NCI-H748 (cell line): ENCODE measurements at regions not wholly inside any gene's neighbourhood (a gene's known extent, or its start where the extent isn't known, plus 50 kb on each side); places are given as distances from the start of the nearest gene placed in this dataset.

Experiments
- DNase-seq: peaks from one replicate; lab custom pipeline; 2025; ENCODE audit not compliant: unreplicated experiment; lab: John Stamatoyannopoulos, UW

DNA sequence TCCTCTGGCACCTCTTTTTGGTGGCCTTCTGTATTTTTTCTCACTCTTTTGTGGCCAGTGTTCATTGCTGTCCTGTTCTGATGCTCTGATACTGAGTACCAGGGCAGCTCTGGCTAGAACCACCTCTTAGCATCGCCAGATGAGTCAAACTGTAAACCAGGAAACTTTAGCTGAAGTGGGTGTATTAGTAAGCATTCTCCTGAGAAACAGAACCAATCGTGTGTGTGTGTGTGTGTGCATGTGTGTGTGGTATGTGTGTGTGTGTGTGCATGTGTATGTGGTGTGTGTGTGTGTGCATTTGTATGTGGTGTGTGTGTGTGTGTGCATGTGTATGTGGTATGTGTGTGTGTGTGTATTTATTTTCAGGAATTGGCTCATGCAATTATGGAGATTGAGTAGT lies 166.3 kb upstream of the SKOR2 start:
- DNase-seq, result no peak

DNA sequence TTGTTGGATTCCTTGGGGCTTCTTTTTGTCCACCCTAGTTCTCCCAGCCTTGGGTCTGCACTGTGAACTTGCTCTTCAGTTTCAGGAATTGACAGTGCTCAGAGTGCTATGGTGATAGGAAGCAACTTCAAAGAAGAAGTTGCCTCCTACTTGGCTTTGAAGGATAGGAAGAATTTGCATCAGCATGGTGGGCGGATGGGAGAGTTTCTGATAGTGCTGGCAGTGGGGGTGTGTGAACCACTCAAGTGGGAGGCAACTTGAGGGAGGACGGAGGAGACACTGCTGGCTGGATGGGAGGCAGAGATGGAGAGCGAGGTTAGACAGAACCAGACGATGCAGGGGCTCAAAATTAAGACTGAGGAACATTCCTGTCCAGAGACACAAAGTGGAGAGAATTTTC lies 164.4 kb upstream of the SKOR2 start:
- DNase-seq, result no peak

DNA sequence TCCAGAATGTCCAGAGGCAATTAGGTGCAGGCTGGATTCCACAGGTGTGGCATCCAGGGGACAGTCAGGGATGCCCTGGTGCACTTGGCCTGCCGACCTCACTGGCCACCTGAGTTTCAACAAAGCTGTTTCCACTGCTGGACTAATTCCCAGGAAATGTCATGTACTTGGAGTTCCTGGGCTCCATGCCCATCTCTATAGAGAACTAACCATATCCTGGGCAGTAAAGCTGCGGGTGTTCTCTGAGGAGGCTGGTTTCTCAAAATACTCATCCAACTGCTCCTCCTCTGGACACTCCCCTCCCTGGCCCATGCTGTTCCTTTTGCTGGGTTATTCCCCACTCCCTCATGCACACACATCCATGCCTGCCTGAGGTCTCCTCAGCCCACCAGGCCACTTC lies 161.9 kb upstream of the SKOR2 start:
- DNase-seq, result no peak

DNA sequence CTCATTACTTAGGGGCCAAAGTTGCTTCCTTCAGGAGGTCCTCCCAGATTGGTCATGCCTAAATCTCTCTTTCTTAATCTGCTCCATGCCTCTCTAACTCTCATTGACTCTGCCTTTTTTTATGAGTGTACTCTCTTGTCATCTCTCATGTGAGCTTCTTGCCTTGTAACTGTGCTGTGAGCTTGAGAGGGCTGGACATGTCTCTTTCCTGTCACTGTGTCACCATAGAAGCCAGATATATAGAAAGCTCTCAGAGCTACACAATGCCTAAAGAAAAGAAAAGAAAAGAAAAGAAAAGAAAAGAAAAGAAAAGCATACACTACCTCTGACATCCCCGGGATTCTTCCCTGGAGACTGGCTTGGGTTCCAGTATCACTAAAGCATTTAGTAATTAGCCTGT lies 161.5 kb upstream of the SKOR2 start:
- DNase-seq, result no peak

DNA sequence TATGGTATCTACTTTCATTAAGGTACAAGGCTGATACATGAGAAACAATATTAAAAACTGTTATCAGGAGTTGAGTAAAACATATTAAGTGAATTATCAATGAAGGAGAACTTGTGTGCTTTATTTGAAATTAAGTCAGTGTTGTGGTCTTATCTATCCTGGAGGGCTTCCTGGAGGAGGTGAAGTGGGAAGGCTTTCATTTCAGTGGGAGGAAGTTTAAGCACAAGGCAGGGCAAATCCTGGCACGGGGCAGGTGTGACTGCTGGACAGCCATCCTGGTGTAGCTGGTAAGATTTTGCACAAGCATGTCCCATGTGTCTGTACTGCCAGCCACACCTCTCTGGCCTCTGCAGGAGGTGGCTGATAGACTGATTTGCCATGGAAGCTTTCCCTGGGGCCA lies 159.7 kb upstream of the SKOR2 start:
- DNase-seq, result no peak

DNA sequence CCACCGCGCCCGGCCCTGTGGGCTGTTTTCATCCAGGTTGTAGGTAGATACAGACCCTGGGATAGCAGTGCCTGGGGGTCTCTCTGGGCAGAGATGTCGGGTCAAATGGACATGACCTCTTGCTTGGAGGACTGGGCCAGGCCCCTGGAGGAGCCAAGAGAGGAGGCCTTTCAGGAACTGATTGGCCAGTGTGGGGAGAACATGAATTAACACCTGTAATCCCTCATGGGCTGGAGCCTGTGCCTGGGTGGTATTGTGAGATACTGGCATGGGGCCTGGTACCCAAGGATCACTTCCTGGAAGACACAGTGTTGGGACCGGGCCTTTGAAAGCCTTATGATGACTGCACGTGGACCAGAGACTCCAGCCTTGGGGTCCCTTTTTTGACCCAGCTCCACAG lies 158.7 kb upstream of the SKOR2 start:
- DNase-seq, result no peak

DNA sequence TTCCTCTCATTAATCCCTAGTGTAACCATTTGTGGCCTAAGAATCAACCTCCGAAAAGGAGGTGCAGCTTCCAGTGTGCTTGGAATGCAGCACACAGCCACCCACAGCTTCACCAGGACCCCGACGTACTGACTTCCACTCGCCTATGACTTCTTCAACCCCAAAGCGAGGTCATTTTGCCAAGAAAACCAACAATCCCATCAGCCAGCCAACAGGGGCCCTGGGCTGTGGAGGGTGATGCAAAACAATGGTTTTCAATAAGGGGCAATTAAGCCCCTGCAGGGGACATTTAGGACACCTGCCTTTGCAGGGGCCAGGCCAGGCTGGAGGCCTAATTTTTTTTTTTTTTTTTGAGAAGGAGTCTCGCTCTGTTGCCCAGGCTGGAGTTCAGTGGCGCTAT lies 158.1 kb upstream of the SKOR2 start:
- DNase-seq, result no peak

DNA sequence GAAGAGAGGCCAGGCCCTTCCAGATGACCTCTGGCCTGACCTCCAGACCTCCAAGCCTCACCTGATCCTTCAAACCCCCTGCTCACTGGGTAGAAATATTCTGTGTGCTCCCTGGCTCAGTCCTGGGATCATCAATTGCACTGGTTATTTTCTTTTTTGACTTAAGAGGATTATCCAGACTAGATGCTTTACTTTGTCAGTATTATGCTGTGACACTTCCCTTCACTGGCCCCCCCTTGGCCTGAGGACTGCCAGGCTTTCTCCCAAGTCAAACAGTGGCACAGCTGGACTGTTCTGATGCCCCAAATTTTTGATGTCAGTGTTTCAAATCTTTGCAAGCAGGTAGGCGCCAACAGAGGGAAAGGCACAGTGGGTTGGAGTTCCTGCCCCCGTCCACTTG lies 156.3 kb upstream of the SKOR2 start:
- DNase-seq, result no peak

DNA sequence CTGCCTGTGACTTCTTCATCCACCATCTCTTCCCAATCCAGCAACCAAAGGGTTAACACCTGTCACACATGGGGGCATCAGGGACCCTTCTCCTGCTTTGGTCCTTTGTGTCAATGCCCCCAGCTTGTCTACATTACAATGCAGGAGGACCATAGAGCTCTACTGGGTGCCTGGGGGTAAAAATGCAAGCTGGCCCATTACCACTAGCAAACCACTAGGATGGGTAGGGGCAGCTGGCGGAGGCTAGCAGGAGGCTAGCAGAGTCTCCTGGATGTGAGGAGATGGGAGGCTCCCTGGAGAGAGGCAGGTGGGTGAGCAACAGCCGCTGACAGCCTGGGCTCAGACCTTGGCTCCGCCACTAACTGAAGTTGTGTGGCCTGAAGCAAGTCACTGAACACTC lies 153.4 kb upstream of the SKOR2 start:
- no peak for DNase-seq

DNA sequence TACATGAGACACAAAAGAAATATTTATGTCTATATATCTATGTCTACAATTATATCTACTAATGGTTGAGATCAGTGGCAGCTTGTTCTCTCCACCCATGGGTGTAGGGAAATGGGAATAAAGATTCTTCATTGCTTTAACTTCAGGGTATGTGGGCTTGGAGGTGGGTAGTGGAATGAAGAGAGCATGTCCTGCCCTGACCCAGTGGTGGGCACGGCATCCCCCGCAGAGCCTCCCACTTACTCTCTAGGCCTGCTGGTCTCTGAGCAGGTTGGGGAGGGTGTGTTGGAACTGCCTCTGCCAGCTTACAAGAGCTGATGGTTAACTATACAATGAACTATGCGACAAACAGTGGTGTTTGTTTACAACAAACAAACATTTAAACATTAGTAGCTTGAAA lies 152.5 kb upstream of the SKOR2 start:
- no peak for DNase-seq

DNA sequence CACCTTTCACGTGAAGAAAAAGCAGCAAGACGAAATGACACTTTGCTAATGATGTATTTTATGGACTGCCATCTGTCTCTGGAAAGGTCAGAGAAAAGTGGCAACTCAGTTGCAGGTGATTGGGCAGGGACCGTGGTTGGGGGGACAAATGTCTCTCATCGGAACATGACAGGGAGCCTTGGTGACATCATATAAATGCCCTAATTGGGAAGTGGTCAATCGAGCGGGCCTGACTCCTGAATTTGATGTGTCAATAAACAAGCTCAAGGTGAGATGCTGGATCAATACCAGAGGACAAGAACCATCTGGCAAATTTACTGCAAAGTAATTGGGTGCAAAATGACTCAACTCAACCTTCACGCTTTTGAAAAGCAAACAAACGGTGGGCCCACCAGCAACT lies 151.9 kb upstream of the SKOR2 start:
- peak; percentile 80 for DNase-seq

DNA sequence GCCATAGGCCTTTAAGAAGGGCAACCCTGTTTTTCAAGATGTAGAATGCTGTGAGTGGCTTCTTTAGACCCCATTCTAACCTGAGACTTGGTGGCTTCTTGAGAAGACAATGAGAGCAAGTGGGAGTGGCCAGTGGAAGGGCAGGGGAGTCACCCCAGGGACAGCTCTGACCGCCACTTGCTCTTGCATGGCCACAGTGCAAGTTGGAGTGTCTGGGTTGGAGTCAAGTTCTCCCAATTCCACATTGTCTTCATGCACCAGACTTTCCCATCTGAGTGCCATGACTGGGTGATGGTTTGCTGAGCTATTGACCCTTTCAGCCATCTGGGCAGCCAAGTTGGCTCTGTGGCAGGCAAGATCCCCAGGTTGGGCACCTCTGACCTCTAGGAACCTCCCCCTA lies 148.0 kb upstream of the SKOR2 start:
- DNase-seq, result no peak

DNA sequence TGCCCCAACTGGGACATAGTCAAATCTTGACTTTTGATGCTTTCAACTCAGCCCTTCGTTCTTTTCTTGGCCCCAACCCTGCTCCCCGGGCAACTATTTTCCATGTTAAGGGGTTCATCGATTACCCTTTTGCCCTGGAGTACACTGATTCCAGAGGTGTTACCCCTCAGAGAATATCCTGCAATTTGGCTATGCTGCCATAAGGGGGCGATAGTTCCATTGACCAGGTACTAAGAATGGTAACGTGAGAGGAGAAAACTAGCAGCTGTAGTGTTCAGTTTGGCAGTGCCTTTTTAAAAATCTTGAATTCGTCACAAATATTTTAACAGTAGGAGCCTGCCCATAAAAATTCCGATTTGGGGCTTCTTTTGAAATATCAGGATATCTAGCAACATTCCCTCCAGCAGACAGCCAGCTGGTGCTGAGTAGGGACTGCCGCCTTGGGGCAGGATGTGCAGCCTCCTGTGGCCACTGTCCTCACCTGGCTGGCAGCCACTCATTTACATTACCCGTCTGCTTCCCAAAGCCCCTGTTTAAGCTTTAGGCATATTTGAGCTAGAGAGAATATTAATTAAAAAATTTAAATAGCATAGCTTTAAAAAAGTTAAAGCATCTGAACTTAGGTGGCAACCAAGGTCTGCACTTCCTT lies 146.3 kb upstream of the SKOR2 start:
- peak; percentile 45 for DNase-seq

DNA sequence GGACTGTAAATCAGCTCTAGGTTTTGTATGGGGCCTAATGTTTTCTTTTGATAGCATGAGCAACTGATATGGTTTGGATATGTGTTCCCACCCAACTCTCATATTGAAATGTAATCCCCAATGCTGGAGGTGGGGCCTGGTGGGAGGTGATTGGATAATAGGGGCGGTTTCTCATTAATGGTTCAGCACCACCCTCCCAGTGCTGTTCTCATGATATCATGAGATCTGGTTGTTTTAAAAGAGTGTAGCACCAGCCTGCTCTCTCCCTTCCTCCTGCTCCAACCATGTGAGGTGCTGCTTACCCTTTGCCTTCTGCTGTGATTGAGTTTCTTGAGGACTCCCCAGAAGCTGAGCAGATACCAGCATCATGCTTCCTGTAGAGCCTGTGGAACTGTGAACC lies 140.2 kb upstream of the SKOR2 start:
- no peak for DNase-seq

DNA sequence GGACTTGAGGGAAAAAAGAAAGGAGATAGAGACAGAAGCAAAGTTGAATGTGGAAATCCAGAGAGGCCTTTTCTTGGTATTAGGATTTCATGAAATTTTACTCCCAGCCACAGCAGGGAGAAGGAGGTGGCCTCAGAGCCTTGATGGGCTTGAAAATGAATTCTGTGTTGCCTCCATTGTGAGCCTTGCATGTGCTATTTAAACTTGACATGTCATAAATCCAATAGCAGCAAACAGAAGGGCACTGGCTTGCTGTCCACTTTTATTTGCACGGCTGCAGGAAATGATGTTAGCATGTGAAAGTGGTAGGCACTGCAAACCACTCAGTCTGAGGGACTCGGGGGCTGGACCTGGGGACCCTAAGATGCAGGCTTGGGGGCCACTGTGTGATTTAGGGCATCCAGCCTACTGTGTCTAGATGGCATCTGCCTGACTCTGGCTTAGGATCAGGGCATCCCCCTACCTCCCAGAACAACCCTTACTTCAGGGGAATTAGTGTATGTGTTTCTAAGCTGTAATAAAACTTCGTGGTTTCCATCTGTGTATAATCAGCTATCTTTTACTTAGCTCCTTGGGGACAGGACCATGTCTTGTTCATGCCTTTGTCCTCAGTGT lies 139.1 kb upstream of the SKOR2 start:
- DNase-seq, result no peak

DNA sequence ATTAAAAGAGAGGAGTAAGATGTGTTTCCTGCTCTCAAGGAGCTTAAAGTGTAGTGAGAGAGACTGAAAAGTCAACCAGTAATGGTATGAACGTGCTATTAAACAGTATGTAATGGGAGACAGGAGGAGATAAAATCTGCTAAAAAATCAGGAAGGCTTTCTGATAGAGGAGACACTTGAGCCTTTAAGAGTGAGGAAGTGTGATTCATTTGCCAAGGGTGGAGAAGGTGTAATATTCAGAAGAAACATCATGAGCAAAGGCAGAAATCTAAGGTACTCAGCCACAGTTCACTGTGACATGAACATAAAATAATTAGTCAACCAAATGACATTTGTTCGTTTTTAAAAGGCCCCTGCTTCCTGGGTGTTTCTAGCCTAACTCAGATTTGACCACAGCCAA lies 137.8 kb upstream of the SKOR2 start:
- no peak for DNase-seq

DNA sequence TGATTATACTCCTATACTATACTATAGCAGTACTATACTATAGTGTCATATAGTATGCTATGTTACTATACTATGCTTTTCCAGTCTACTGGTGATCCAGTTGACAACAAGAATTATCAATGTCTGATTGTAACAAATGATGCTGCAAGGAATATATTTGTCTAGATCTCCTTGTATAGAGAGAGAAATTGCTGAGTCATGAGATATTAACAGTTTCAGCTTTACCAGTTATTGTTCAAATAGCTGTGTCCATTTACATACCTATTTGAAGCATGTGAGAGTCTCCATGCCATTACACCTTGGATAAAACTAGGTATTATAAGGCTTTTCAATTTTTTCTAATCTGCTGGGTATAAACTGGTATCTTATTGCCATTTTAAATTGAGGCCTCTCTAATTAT lies 136.4 kb upstream of the SKOR2 start:
- no peak for DNase-seq

DNA sequence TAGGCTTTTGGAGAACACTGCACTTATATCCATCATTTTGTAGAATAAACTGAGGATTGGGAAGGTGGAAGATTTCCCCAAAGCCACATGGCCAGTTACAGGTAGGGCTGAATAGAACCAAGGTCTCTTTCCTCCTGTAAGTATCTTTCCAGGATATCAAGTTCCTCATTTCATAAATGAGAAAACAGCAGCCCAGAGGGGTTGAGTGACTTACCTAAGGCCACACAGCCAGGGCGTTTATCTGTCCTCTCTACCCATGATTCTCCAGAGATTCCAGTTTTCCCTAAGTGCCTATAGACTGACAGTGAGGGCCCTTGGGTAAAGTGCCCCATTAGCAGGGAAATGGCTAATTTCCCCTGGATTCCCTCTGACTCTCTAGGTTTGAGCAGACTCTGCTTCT lies 132.3 kb upstream of the SKOR2 start:
- no peak for DNase-seq

DNA sequence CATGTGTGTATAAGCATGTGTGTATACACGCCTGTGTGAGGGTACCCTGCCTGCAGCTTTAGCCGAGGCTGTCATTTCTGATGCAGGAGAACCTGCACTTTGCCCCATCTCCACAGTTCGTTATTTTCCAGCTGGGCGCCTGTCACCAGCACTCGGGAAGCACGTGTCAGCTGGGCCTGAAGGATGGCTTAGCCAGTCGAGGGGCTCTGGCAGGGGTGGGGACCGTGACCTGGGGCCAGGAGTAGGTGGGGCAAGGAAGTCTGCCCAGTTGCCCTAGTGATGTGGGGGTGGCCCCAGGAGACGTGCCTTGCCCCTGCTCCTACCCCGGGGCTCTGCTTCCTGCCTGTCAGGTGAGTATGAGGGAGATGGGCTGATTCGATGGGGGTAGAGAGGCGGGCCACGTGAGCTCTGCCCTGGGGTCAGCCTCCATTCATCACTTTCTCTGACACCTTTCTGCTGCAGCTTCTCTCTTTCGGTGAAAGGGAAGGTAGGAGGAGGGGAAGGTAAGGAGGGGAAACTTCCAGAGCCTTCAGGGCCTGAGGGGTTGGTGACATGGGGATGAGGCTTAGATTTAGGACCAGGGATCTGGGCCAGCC lies 130.6 kb upstream of the SKOR2 start:
- DNase-seq, result no peak

DNA sequence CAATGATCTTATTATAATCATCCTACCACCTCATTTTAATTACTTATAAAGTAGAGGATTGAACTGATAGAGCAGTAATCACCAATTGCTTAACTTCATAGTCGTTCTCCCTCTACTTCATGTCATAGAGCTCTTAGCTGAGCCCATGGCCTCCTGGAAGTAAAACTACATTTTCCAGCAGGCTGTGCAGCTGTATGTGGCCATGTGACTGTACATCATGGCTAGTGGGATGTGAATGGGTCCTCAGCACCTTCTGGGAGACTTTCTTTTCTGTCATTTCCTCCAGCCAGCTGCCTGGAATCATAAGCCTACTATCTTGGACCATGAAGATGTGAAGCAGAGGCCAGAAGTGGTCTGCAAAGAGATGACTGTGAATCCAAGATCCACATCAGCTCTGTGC lies 128.7 kb upstream of the SKOR2 start:
- no peak for DNase-seq

DNA sequence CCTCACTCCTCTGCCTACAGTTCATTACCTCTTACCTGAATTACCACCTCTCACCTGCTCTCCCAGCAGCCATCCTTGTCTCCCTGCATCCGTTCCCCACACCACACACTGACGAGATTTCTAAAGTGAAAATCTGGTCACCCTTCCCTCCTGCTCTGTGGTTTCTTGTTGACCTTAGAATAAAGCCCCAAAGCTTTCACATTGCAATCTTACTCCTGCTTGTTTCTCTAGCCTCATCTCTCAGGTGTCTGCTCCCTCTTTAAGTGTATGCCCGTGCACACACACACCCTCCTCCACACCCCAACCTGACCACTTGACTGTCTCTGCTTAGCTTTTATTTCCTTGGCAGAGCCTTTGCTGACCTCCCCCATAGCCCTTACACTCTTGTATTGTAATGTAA lies 122.0 kb upstream of the SKOR2 start:
- DNase-seq, result no peak

DNA sequence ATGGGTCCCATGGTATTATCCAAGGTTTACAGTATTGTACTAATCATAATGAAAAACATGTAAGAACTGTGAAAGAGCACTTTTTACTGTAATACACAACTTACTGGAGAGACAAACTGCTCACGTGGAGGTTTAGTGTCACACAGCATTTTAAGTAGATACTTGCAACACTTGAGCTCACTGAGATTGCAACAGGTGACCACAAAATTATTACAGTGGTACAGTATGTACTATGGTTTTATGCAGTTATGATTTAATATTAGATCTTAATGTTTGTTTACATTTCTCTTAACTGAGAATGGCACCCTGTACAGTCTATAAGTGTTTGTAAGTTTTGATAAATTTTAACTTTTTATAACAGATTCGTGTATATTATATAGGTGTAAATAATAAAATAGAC lies 118.6 kb upstream of the SKOR2 start:
- no peak for DNase-seq

DNA sequence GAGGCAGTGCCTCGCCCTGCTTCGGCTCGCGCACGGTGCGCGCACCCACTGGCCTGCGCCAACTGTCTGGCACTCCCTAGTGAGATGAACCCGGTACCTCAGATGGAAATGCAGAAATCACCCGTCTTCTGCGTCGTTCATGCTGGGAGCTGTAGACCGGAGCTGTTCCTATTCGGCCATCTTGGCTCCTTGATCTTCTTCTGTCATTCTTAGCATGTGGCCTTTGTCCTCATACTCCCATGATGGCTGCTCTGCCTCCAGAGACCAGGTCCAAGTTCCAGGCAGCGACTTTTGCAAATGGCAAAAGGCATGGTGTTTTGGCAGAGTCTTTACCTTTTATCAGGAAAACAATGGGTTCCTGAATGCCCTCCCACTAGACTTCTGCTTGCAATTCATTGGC lies 102.6 kb upstream of the SKOR2 start:
- DNase-seq, result peak; percentile 35
